Mammary epithelial cell (primary cell): ENCODE measurements at regions not wholly inside any gene's neighbourhood (a gene's known extent, or its start where the extent isn't known, plus 50 kb on each side); places are given as distances from the start of the nearest gene placed in this dataset.

Source experiments
- EZH2 ChIP-seq: IDR thresholded peaks from 2 replicates; pipeline ENCODE4 v1.6.1; 2012; ENCODE audit warnings: low read length, inconsistent platforms, borderline replicate concordance
- TF ChIP-seq, protein P1 (sequence below), 2 donors: IDR thresholded peaks in 1 of 2; conservative IDR thresholded peaks in 1 of 2; 2 replicates each; pipeline ENCODE4 v1.5.1; 2011 to 2012; ENCODE audit warnings: inconsistent platforms in 2 of 2, low read length in 2 of 2, mild to moderate bottlenecking in 2 of 2, control low read depth in 1 of 2, low read depth in 1 of 2; ENCODE audit not compliant: insufficient read depth in 1 of 2; ENCODE audit errors: extremely low read depth in 1 of 2

DNA sequence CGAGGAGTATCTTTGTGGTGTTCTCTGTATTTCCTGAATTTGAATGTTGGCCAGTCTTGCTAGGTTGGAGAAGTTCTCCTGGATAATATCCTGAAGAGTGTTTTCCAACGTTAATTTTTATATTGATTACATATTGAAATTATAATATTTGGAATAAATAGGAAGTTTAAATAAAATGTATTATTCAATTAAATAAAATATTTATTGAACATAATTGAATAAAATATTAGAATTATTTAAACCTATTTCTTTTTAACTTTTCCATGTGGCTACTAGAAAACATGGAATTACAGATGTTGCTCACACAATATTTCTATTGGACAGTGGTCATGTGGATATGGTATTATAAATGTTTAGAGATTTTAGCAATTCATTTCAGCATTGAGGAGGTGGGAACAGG is 170.8 kb upstream of the FST start:
- TF ChIP-seq, protein P1, sequence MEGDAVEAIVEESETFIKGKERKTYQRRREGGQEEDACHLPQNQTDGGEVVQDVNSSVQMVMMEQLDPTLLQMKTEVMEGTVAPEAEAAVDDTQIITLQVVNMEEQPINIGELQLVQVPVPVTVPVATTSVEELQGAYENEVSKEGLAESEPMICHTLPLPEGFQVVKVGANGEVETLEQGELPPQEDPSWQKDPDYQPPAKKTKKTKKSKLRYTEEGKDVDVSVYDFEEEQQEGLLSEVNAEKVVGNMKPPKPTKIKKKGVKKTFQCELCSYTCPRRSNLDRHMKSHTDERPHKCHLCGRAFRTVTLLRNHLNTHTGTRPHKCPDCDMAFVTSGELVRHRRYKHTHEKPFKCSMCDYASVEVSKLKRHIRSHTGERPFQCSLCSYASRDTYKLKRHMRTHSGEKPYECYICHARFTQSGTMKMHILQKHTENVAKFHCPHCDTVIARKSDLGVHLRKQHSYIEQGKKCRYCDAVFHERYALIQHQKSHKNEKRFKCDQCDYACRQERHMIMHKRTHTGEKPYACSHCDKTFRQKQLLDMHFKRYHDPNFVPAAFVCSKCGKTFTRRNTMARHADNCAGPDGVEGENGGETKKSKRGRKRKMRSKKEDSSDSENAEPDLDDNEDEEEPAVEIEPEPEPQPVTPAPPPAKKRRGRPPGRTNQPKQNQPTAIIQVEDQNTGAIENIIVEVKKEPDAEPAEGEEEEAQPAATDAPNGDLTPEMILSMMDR (conservative IDR thresholded peaks at IDR 0.05 in 1 of 2, IDR thresholded peaks at IDR 0.05 in 1 of 2; ENCODE audit: extremely low read depth in 1 of 2, insufficient read depth in 1 of 2, low read depth in 1 of 2, low read length in 2 of 2): no peak
- no peak for TF ChIP-seq EZH2
